ENCODE measurements at regions not wholly inside any gene's neighbourhood (a gene's known extent, or its start where the extent isn't known, plus 50 kb on each side); places are given as distances from the start of the nearest gene placed in this dataset.

DNA sequence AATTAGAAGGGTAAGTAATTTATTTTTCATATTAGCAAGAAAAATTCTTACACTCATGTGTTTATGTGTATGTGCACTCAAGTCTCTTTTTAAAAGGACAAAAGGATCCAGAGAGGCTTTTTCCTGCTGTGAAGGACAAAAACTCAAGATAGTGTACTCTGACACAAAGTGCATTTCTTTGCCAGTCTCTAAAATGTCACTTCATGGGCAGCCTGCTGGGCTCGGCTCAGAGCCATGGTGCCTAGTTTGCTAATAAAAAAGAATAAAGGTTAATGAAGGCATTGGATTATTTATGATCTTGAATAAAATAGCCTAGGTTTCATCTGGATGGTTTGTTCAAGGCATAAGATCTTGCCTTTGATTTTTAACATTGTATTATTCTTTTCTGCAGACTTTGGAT is 989.0 kb downstream of the TBL1XR1 start:
- TF ChIP-seq CTCF (IDR thresholded peaks at IDR 0.05) (no peak), POLR2A (IDR thresholded peaks at IDR 0.05) (no peak)
